ENCODE measurements at regions not wholly inside any gene's neighbourhood (a gene's known extent, or its start where the extent isn't known, plus 50 kb on each side); places are given as distances from the start of the nearest gene placed in this dataset.

GRCh38 chr22:48371391-48371790 is 1456.3 kb downstream of the BRD1 start:
- TF ChIP-seq POLR2A (IDR thresholded peaks at IDR 0.05) (no peak), EP300 (IDR thresholded peaks at IDR 0.05) (no peak), CTCF (IDR thresholded peaks at IDR 0.05) (no peak)
